GM19438 (cell line): ENCODE measurements at regions not wholly inside any gene's neighbourhood (a gene's known extent, or its start where the extent isn't known, plus 50 kb on each side); places are given as distances from the start of the nearest gene placed in this dataset.
"Not testable (repeated sequence)": the region's sequence is repeated elsewhere in the genome, so short reads cannot be mapped to it uniquely, and the experiment has no call there.

ENCODE experiments used
- ATAC-seq: cut with Tn5 transposase; IDR thresholded peaks from one replicate; pipeline ENCODE4 v1.9.1; 2021; ENCODE audit warnings: low read depth; ENCODE audit not compliant: unreplicated experiment

DNA sequence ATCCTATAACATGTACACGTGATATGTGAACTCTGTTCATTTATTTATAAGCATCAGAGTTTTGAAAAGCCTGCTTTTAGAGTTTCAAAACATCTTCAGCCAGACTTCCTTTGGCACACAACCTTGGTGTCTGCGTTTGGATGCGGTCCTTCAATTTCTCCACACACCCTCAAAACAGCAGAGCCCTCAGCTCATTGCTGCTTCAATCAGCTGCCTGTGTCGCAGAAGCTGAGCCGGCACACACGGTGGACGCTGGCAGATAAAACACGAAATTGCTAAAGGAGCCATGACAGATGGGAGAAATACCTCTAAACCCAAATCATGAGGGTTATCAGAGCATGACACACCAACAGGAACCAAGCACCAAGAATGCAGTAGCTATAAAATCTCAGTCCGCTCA lies 396.4 kb upstream of the AKR1E2 start:
- no peak for ATAC-seq

DNA sequence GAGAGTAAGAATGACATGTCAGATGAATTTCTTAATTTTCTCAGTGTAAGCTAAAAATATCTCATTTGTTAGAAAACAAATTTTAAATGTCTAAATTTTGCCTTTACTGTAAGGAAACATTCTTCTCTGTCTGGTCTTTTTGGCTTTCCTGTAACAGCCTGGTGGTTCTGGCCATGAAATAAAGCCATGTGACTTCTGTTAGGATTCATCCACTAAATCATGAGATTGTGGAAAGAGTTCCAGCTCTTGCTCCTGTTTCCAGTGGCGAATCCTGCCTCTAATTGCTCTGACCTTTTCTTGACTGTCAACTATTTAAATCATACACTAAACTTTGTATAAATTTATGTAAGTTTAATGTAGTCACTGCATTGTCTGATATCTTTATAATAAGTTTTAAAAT lies 398.5 kb upstream of the AKR1E2 start:
- no peak for ATAC-seq

DNA sequence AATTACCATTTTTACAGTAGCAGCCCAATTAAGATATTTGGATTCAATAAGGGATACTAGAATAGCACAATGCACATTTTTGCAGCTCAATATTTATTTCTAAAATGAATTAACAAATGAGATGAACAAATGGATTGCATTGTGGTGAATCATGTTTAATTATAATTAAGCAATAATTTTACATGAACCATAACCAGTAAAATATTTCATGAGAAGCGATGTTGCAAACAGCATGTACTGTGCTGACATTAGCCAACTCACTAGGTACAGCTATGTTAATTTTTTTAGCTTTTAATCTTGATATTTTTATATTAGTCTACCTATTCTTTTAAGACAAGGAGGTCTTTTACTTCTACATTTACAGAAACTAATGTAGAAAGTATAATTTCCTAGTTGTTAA lies 399.1 kb upstream of the AKR1E2 start:
- ATAC-seq: no peak

DNA sequence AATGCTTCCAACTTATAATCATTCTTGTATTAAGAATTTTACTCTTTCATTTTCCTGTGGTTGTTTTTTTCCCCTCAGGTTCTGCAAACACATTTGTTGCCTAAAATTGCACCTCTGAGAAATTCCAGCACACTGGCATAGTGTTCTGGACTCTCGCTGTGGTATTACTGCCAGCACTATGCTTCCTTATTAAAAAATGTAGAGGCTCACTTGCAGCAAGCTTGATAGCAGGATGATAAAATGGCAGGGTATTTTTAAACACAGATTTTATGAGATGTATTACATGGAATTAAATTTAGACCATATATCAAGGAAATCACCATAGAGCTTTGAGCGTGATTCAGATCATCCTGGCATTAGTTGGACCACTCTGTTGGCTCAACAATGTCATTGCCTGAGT lies 416.7 kb upstream of the AKR1E2 start:
- no peak for ATAC-seq

DNA sequence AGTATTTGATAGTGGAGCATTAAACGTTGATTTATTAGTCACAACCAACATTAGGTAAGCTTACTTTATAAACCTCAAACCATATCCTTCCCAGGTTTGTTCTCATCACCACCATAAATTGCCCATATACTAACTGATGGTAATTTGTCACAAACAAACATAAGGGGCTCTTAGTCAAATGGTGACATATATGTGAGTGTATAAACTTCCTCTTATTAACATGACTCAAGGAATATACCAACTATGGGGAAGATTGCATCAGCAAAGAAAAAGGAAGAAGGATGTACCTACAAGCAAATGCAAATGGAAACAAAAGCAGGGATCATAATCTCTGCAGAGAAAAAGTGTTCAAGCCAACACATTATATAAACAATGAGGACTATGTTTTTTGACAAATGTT lies 418.2 kb upstream of the AKR1E2 start:
- ATAC-seq: no peak

DNA sequence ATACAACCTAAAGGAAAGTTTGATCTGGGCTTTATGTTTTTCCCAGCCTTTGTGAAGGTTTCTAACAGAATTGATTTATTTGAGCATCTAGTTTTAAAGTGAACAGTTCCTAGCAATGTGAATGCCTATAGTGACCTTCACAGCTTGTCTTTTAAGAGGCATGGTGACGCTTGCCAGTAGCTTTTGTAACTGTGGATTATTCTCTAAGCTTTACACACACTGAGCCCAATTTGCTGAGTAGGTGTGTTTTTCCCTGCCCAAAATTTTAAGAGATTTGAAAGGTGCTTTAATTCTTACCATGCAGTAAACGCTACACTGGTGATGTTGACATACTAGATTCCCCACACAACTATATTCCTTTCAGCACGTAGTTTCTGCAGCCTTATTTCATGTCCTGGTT lies 420.2 kb upstream of the AKR1E2 start:
- ATAC-seq: no peak

DNA sequence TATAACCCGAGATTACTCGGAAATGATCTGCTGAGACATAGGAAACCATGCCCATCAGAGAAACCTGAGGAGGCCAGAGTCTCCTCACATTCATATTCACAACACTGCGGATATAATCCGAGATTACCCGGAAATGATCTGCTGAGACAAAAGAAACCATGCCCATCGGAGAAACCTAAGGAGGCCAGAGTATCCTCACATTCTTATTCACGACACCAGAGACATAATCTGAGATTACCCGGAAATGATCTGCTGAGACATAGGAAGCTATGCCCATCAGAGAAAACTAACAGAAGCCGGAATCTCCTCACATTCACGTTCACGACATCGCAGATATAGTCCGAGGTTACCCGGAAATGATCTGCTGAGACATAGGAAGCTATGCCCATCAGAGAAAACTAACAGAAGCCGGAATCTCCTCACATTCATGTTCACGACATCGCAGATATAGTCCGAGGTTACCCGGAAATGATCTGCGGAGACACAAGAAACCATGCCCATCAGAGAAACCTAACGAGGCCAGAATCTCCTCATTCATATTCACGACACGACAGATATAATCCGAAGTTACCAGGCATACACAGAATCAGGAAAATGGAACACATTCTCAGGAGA lies 422.3 kb upstream of the AKR1E2 start:
- ATAC-seq: no peak

DNA sequence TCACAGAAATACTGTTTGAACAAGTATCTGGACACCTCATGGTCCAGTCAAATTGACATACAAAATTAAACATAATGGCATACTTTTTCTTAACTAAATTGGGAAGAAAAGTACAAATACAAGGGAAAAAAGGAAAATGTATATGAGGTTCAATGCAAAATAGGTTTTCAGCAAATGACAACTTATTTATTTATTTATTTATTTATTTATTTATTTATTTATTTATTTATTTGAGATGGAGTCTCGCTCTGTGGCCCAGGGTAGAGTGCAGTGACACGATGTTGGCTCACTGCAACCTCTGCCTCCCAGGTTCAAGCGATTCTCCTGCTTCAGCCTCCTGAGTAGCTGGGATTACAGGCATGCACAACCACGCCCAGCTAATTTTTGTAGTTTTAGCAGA lies 424.9 kb upstream of the AKR1E2 start:
- not testable (repeated sequence) for ATAC-seq

DNA sequence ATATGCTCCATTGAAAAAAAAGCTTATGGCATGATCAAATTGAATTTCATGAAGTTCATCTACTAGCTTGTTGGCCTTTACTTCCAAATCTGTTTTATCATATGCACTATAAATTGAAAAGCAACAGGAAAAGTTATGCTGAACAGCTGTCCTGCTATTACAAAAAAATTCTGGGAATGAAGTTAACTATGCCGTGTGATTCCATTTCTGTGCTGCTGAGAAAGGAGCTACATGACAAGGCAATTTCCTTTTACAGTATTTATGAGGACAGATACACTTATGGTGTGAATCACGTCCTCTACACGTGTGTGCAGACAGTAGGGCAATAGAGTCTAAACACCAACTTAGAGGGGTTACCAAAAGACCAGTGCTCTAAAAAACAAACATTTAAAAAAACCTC lies 426.5 kb upstream of the AKR1E2 start:
- no peak for ATAC-seq

DNA sequence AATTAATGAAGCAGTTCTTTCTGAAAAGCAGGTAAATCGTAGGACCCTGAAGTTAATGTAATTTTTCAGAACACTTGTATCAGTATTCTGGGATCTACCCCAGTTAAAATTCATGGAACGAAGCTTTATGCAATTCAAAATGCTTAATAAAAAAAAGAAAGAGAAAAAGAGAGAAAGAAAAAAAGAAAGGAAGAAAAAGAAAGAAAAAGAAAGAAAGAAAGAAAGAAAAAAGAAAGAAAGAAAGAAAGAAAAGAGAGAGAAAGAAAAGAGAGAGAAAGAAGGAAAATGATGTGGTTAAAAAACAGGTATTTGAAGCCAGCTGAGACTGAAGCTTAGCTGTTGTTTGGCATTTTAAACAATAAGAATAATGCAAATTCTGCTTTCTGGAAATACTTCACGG lies 427.4 kb upstream of the AKR1E2 start:
- no peak for ATAC-seq

DNA sequence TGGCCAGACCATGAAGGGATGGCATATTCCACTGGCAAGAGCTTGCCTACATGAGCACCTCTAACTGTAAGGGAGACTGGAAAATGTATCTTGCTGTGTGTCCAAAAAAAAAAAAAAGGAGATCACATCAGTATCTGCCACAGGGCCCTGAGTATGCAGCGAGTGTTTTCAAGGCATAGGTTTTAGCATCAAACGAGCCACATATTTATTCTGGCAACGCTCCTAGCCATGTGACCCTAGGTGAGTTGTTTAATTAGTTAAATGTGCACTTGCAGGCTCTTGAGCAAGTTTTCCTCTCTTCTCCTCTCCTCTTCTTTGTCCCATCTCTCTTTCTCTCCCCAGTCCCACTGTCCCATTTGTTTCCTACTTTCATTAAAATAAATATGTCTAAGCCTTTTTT lies 428.7 kb upstream of the AKR1E2 start:
- no peak for ATAC-seq

DNA sequence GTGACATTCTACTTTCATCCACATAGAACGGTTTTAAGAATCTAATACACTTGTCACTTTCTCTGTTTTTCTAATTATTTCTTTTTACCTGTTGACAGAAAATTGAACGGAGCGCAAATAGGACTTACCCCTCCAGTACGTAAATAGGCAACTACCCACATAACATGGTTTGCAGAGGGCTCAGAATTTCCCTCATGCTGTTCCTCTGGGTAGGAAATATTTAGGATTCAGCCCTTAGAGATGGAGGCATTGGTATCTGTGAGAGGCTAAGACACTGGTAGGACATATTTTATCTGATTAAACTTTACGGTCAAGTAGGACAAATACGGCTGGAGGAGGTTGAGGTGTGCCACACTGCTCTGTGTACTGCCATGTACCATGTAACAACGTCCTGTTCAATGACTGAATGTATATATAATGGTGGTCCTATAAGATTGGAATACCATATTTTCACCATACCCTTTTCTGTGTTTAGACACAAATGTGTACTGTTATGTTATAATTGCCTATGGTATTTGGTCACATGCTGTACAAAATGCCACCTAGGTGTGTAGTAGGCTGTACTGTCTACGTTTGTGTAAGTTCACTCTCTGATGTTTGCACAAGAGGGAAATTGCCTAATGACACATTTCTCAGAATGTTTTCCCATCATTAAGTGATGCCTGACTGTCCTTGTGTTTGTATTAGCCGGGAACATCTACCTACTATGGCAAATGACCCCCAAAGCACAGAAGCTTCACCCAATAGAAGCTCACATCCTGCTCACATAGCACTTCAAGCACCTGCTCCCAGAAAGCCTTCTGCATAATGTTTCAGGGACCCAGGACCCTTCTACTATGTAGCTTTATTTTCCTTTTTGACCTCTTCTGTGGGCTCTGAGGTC lies 429.4 kb upstream of the AKR1E2 start:
- ATAC-seq: no peak

DNA sequence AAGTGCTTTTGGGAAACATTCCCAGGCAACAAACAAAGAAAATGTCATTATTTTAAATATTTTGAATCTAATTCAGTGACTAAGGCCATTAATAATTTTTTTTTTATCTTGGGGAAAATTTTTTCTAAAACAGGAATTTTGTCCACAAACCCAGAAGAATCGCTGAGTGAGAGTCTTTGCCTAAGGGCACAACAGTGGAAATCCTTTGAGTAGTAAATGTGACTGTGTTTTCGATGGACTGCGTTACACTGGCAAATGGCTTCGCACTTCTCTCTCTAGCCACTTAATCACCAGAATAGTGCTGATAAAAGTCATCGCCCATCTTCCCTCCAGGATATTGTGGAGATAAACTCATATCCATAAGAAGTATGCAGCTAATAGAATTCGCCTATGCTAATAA lies 430.3 kb upstream of the AKR1E2 start:
- no peak for ATAC-seq

DNA sequence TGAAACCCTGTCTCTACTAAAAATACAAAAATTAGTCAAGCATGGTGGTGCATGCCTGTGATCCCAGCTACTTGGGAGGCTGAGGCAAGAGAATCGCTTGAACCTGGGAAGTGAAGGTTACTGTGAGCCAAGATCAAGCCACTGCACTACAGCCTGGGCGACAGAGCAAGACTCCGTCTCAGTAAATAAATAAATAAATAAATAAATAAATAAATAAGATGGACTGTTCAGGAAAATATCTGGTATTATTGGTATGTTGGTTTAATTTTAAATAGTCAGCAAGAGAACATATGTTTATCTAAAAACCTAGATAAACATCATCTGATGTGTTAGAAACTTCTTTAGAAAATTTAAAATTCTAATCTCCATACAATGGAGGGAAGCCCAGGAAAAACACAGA lies 431.6 kb upstream of the AKR1E2 start:
- ATAC-seq: not testable (repeated sequence)

DNA sequence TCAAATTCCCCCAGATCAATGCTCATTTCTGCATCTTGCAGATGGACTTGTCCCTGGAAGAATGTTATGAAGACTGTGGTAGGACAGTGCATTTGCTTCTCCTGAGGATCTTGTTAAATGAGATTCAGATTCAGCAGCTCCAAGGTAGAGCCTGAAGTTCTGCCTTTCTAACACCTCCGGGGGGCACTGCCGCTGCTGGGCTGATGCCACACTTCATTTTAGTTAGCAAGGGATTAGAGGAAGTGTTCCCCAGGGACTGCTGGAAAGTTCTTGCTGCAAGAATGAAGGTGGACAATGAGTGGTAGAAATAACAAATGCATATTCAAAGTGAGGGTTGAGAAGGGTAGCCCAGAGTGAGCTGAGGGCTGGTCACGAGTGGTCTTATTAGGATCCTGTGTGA lies 434.3 kb upstream of the AKR1E2 start:
- no peak for ATAC-seq

DNA sequence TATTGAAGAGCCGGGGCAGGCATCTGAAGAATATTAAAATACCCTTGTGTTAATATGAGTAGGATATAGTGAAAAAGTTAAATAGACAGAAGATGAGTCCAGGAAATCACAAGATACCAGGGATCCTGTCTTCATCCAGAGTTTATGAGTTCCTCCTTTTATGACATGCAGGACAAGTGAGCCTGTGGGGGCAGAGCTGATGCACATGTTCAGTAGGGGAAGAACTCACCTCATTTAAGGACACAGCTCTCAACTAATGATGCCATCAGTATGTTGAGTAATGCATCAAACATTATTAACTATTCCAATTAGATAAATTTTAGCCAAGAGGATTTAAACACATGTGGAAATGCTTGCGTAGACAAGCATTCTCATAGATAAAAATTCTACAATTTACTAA lies 435.8 kb upstream of the AKR1E2 start:
- ATAC-seq: no peak

DNA sequence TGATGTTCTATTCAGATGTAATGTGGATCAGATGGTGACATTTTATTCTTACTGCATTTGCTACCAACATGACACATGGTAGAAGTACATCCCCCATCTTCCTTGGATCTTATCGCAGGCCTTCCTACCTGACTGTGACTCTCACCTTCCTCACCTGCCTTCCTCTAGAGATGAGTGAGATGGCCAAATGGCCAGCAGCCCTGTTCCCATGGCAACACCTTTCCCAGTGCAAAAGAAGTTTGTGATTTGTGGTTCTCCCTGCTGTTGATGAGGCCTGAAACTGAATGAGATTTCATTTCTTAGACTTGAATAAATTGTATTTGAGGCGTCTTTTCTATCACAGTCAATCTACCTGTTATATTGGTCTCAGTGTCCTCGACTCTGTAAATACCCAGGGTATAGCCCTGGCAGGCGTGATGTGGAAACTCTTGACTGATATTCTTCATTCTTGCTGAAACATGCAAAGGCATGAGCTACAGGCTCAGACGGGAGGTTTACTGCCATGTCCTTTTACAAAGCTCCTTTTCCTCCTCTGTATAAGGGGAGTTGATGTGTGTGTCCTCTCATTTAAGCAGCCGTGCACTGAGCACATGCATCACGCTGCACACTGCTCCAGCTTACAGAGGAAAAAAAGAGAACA lies 440.7 kb upstream of the AKR1E2 start:
- no peak for ATAC-seq

DNA sequence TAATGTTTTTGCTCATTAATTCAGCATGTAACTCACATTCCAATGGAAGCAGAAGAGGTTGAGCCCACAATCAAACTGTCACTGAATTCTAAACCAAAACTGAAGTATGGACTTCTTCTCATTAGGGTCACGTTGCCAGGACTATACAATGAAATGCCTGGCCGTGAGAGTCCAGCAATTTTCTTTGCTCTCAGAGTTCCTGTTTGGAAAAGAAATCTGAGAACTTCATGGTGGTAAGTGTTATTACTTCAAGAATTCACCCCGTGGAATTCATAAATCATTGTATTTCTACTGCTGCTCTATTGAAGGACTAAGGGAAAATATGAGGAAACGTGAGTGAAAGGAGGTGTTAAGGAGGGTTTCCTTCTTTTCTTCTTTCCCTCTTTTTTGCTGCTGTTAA lies 441.8 kb upstream of the AKR1E2 start:
- no peak for ATAC-seq

DNA sequence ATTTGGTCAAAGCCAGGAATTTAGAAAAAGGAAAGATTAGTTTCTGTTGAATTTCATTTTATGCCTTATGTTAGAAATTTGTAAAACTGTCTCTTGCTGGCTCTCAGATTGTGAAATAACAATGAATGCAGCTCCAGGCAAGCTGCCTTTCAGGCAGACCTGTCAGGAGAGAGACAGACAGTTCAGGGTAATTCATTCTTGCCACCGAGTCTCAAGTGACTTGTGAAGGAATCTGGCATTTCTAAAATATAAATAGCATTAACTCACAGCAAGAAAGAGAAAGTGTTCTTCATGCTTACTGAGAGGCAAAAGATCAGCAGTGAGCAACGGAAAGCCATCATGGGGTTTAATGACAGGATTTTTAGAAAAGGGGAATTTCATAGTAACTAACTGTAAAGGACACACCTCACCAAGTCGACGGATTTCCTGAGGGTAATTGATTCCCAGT lies 442.3 kb upstream of the AKR1E2 start:
- no peak for ATAC-seq

DNA sequence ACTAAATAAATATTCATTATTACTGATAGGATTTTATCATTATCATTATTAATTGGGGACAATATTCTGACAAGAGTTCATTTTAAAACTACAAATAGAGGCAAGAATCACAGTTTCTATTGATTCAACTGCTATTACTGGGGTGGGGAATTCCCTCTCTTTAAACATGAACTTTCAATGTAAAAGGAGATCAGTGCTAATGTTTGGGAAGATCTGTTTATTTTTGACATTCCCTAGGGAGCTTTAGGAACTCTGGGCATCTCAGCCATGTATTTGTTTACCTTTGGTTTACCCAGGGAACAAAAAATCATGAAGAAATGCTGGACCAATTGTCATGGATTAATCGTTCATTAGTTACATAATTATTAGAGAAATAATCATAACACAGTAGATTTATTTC lies 443.2 kb upstream of the AKR1E2 start:
- ATAC-seq: no peak

DNA sequence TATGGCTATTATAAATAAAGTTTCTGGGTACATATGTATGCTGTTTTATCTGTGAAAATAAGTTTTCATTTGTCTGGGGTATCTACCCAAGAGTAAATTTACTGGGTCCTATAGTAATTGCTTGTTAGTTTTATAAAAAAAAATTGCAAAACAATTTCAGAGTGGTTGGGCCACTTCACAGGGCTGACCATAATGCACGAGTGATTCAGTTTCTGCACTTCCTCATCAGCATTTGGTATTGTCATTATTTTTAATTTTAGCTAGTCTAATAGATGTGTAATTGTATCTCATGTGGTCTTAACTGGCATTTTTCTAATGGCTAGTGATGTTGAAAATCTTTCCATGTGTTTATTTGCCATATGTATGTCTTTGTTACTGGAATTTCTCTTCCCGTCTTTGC lies 452.4 kb upstream of the AKR1E2 start:
- ATAC-seq: no peak

DNA sequence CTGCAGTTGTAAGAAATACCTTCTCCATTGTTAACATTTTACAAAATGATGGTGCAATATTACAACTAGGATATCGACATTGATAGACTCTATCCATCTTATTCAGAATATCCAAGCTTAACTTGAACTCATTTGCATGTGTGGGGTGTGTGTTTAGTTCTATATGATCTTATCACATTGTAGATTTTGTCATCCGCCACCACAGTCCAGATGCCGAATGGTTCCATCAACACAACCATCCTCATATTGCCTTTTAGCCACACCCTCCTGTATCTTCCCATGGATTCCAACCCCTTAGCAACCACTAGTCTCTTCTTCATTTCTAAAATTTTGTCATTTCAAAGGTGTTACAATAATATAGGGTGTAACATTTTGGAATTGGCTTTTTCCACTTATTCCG lies 452.9 kb upstream of the AKR1E2 start:
- no peak for ATAC-seq
